A673 (cell line): ENCODE measurements at regions not wholly inside any gene's neighbourhood (a gene's known extent, or its start where the extent isn't known, plus 50 kb on each side); places are given as distances from the start of the nearest gene placed in this dataset.

Source experiments
- BruUV-seq: library from RNA; stranded (reverse); fragments of 400-500 nt; replicated peaks from 2 replicates; lab custom pipeline; 2021; lab: Mats Ljungman, UMichigan
- CTCF ChIA-PET: fragments of 300-600 bp; sonication (Branson Sonifier 250); formaldehyde crosslinking; loops from one replicate; lab custom pipeline; 2022; ENCODE audit warnings: antibody characterized with exemption; lab: Charles Lee
- POLR2A ChIA-PET: fragments of 300-600 bp; sonication (Branson Sonifier 250); formaldehyde crosslinking; loops from one replicate; lab custom pipeline; 2022; ENCODE audit warnings: antibody characterized with exemption; ENCODE audit not compliant: low non-redundant PET; lab: Charles Lee
- DNase-seq: peaks from one replicate; pipeline ENCODE4 v3.0.0-alpha.2; 2015; ENCODE audit warnings: low spot score
- H3K27ac ChIP-seq: fragments of 200-600 bp; sonication (generic); 2 replicates; pipeline ENCODE4 v1.5.1; 2016; ENCODE audit warnings: mixed run types, low read depth, mild to moderate bottlenecking, mixed read lengths, antibody characterized with exemption, low read length; ENCODE audit not compliant: poor library complexity, severe bottlenecking
- H3K27me3 ChIP-seq: fragments of 200-600 bp; sonication (generic); replicated peaks from 2 replicates; pipeline ENCODE4 v1.6.1; 2017; ENCODE audit warnings: mixed run types, low read depth, mild to moderate bottlenecking, mixed read lengths, antibody characterized with exemption, low read length; ENCODE audit not compliant: insufficient read depth, poor library complexity
- H3K36me3 ChIP-seq: fragments of 200-600 bp; sonication (generic); 2 replicates; pipeline ENCODE4 v1.6.1; 2016; ENCODE audit warnings: mixed run types, mild to moderate bottlenecking, mixed read lengths, antibody characterized with exemption, low read length; ENCODE audit not compliant: insufficient read depth, poor library complexity, severe bottlenecking
- H3K4me1 ChIP-seq: fragments of 200-600 bp; sonication (generic); 2 replicates; pipeline ENCODE4 v1.6.1; 2017; ENCODE audit warnings: mixed run types, mild to moderate bottlenecking, mixed read lengths, antibody characterized with exemption, low read length; ENCODE audit not compliant: insufficient read depth, poor library complexity, severe bottlenecking
- H3K4me3 ChIP-seq: fragments of 200-600 bp; sonication (generic); 2 replicates; pipeline ENCODE4 v1.5.1; 2016; ENCODE audit warnings: low read depth, mixed run types, mild to moderate bottlenecking, mixed read lengths, low read length; ENCODE audit not compliant: poor library complexity, severe bottlenecking
- H3K9me3 ChIP-seq: fragments of 200-600 bp; sonication (generic); 2 replicates; pipeline ENCODE4 v1.6.1; 2016; ENCODE audit warnings: mixed run types, low read depth, mild to moderate bottlenecking, mixed read lengths, antibody characterized with exemption, low read length; ENCODE audit not compliant: poor library complexity, severe bottlenecking
- EZH2 ChIP-seq: fragments of 200-600 bp; sonication (generic); IDR thresholded peaks from 2 replicates; pipeline ENCODE4 v1.6.1; 2017; ENCODE audit warnings: borderline replicate concordance, low read depth, mild to moderate bottlenecking, mixed read lengths, antibody characterized with exemption, low read length; ENCODE audit not compliant: poor library complexity, severe bottlenecking
- intact Hi-C: fragments of 100-400 bp; cut with micrococcal nuclease; formaldehyde crosslinking; loops from one replicate; pipeline ENCODE4 v1.10.0; 2022; ENCODE audit not compliant: unreplicated experiment
- TF ChIP-seq, protein P1 (sequence below): fragments of 300-800, 200-600 bp; sonication (generic); conservative IDR thresholded peaks from 2 replicates; pipeline ENCODE4 v1.5.1; 2017; ENCODE audit warnings: low read depth, mild to moderate bottlenecking, antibody characterized with exemption, low read length, moderate library complexity, mixed read lengths

DNA sequence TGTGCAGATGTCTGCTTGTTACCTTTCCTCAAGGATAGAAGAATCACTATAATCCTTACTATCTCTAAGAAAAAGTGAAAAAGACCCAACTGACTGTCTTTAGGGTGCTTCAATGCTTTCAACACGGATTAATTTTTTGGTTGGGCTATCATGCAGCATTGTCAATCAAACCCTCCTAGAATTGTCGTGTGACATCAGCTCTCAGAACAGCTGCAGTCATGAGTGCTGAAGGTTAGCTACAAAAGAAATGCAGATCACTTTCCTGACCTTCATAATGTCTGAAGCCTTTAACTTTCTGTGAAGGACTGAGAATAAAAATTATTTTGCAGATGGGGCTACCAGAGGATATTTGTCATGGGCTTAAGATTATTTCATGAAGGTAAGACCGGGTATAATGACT, 107.9 kb upstream of the EFNA5 start:
- no TSS peak for BruUV-seq
- CTCF ChIA-PET = no interaction called here
- no peak for DNase-seq

DNA sequence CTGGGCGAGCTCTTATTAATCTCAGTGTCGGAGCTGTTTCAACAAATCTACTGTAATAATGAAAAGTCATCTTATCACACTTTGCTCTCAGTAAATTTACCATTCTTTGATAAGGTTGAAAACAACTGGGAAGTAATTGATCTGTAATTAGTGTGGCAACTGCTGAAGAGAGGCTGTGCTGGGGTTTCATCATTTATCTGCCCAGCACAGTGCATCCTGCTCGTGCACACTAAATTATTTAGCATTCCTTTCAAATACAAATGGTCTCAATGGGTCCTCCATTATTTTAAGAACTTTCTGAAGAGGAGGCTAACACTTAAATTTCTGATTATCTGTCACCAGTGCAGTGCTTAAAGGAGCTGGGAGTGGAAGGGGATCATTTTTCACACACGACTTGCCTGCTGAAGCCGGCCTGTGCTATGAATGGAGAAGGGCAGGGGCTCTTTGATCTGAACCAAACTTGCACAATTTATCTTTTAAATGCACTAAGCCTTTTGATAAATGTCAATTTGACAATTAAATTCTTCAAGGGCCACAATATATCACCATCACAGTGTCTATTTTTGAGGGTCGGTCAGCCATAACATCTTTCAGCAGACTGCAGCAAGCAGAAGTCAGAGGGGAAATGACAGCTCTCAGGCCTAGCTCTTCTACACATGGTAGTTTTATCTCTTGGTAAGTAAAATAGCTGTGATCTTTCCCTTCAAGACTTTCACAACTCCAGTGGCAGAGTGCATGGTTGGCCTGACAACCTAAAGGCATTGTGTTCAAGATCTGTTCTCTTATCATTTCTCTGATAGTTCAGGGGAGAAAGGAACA, 106.4 kb upstream of the EFNA5 start:
- H3K27ac ChIP-seq = no peak overlapping the region
- intact Hi-C loops = no loop called here
- DNase-seq = no peak
- H3K9me3 ChIP-seq = peaks cover 14% of the 10 kb centered on the region
- H3K4me3 ChIP-seq = no peak overlapping the region
- no peaks in the 10 kb centered on the region for H3K4me1 ChIP-seq
- POLR2A ChIA-PET = no interaction called here
- H3K36me3 ChIP-seq = no peaks in the 10 kb centered on the region
- CTCF ChIA-PET = no interaction called here
- BruUV-seq = no TSS peak
- TF ChIP-seq, protein P1, sequence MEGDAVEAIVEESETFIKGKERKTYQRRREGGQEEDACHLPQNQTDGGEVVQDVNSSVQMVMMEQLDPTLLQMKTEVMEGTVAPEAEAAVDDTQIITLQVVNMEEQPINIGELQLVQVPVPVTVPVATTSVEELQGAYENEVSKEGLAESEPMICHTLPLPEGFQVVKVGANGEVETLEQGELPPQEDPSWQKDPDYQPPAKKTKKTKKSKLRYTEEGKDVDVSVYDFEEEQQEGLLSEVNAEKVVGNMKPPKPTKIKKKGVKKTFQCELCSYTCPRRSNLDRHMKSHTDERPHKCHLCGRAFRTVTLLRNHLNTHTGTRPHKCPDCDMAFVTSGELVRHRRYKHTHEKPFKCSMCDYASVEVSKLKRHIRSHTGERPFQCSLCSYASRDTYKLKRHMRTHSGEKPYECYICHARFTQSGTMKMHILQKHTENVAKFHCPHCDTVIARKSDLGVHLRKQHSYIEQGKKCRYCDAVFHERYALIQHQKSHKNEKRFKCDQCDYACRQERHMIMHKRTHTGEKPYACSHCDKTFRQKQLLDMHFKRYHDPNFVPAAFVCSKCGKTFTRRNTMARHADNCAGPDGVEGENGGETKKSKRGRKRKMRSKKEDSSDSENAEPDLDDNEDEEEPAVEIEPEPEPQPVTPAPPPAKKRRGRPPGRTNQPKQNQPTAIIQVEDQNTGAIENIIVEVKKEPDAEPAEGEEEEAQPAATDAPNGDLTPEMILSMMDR = no peak
- TF ChIP-seq EZH2 = no peak
- H3K27me3 ChIP-seq = no peaks in the 10 kb centered on the region

More for the DNA sequence above, 107.9 kb upstream of the EFNA5 start:
- intact Hi-C loops = no loop called here
- Histone ChIP-seq H3K4me1 (no peaks in the 10 kb centered on the region), H3K27me3 (no peaks in the 10 kb centered on the region), H3K27ac (no peak overlapping the region), H3K9me3 (peaks cover 14% of the 10 kb centered on the region), H3K4me3 (no peak overlapping the region), H3K36me3 (no peaks in the 10 kb centered on the region)
- POLR2A ChIA-PET = no interaction called here
- no peak for TF ChIP-seq EZH2
- TF ChIP-seq, protein P1 = no peak

DNA sequence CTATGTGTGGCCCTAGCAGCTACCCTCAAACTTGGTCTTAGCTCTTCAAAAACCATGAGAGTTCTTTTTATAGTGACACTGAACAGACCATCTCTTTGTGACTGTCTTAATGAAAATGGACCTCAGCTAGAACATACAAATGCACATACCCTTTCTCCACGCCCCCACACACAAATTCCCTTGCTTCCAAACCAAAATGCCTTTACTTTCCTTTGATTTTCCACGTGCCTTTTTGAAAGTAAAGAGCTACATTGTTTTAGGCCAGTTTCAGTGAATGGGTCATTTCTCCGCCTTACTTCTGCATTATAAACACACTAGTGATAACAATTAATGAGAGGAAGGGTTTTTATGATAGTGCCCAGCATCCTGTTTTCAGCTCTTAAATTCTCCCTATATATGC, 105.8 kb upstream of the EFNA5 start:
- Histone ChIP-seq H3K27me3 (no peaks in the 10 kb centered on the region), H3K36me3 (no peaks in the 10 kb centered on the region), H3K9me3 (peaks cover 9% of the 10 kb centered on the region), H3K4me1 (no peaks in the 10 kb centered on the region), H3K4me3 (no peak overlapping the region), H3K27ac (no peak overlapping the region)
- intact Hi-C loops = no loop called here
- no peak for DNase-seq
- BruUV-seq = no TSS peak
- TF ChIP-seq EZH2 = no peak
- TF ChIP-seq, protein P1 = no peak
- CTCF ChIA-PET = no interaction called here
- POLR2A ChIA-PET = no interaction called here
